H1 (cell line): ENCODE measurements at regions not wholly inside any gene's neighbourhood (a gene's known extent, or its start where the extent isn't known, plus 50 kb on each side); places are given as distances from the start of the nearest gene placed in this dataset.

Experiments
- CTCF ChIA-PET: fragments of 300-600 bp; sonication (Branson Sonifier 250); formaldehyde crosslinking; loops from one replicate; lab custom pipeline; 2021; ENCODE audit not compliant: partially characterized antibody; lab: Charles Lee
- POLR2A ChIA-PET: fragments of 300-600 bp; sonication (Branson Sonifier 250); formaldehyde crosslinking; loops from one replicate; lab custom pipeline; 2021; ENCODE audit warnings: inconsistent platforms; ENCODE audit not compliant: partially characterized antibody; lab: Charles Lee
- DNase-seq, 2 experiments: peaks; one replicate each; pipeline versions ENCODE4 v3.0.0 to v3.0.0-alpha.2; 2010 to 2022; ENCODE audit warnings: low spot score in 2 of 2, low read depth in 1 of 2, mixed read lengths in 1 of 2
- FAIRE-seq: peaks from 2 replicates; lab custom pipeline; 2011; peaks lifted over from hg19 to GRCh38; lab: Jason Lieb, UNC
- H2AFZ ChIP-seq: 2 replicates; pipeline ENCODE4 v1.8.1; 2012; ENCODE audit warnings: low read length, inconsistent platforms
- H2AK5ac ChIP-seq: 2 replicates; pipeline ENCODE4 v1.6.1; 2013; ENCODE audit warnings: low read depth, low read length
- H2BK120ac ChIP-seq: replicated peaks from 2 replicates; pipeline ENCODE3; 2013; ENCODE audit warnings: low read depth, low read length, inconsistent platforms
- H2BK12ac ChIP-seq: 2 replicates; pipeline ENCODE4 v1.6.1; 2013; ENCODE audit warnings: low read depth, low read length
- H2BK15ac ChIP-seq: 2 replicates; pipeline ENCODE4 v1.6.1; 2013; ENCODE audit warnings: low read length
- H2BK20ac ChIP-seq: 2 replicates; pipeline ENCODE4 v1.6.1; 2013; ENCODE audit warnings: low read length
- H2BK5ac ChIP-seq: 2 replicates; pipeline ENCODE4 v1.6.1; 2013; ENCODE audit warnings: low read depth, low read length
- H3K14ac ChIP-seq: 2 replicates; pipeline ENCODE4 v1.6.1; 2013; ENCODE audit warnings: inconsistent platforms; ENCODE audit not compliant: insufficient read length
- H3K18ac ChIP-seq: 2 replicates; pipeline ENCODE4 v1.6.1; 2013; ENCODE audit warnings: low read length; ENCODE audit errors: extremely low read depth
- H3K23ac ChIP-seq: 2 replicates; pipeline ENCODE4 v1.6.1; 2013; ENCODE audit warnings: inconsistent platforms; ENCODE audit not compliant: insufficient read length
- H3K23me2 ChIP-seq: 2 replicates; pipeline ENCODE4 v1.6.1; 2013; ENCODE audit warnings: low read depth, low read length
- H3K27ac ChIP-seq: 2 replicates; pipeline ENCODE4 v1.6.1; 2011; ENCODE audit warnings: low read depth, low read length, inconsistent platforms
- H3K27me3 ChIP-seq, 4 experiments: replicated peaks in 1 of 4; 1 replicate in 1 of 4; 2 replicates in 3 of 4; pipeline versions ENCODE4 v1.6.1 to v1.8.1; 2011 to 2013; ENCODE audit warnings: low read length in 3 of 4, mild to moderate bottlenecking in 3 of 4, inconsistent platforms in 2 of 4, mixed read lengths in 2 of 4, moderate library complexity in 1 of 4; ENCODE audit not compliant: control insufficient read depth in 3 of 4, insufficient read depth in 3 of 4; ENCODE audit errors: extremely low read depth in 1 of 4
- H3K36me3 ChIP-seq, 4 experiments: 2 replicates each; pipeline versions ENCODE4 v1.6.1 to v1.8.1; 2011 to 2013; ENCODE audit warnings: mild to moderate bottlenecking in 4 of 4, low read length in 3 of 4, moderate library complexity in 2 of 4, control low read depth in 1 of 4, inconsistent platforms in 1 of 4; ENCODE audit not compliant: insufficient read depth in 4 of 4, control insufficient read depth in 2 of 4
- H3K4ac ChIP-seq: replicated peaks from 2 replicates; pipeline ENCODE3; 2013; ENCODE audit warnings: low read length, low read depth, mixed read lengths, inconsistent platforms; ENCODE audit not compliant: insufficient read length
- H3K4me1 ChIP-seq, 4 experiments: replicated peaks in 1 of 4; 1 replicate in 1 of 4; 2 replicates in 3 of 4; pipeline versions ENCODE4 v1.6.1 to v1.8.1; 2011 to 2013; ENCODE audit warnings: low read length in 3 of 4, inconsistent platforms in 2 of 4, mixed read lengths in 1 of 4; ENCODE audit not compliant: insufficient read depth in 4 of 4, control insufficient read depth in 3 of 4
- H3K4me2 ChIP-seq, 2 experiments: 2 replicates each; pipeline versions ENCODE4 v1.6.1 to v1.8.1; 2011 to 2013; ENCODE audit warnings: low read depth in 2 of 2, low read length in 2 of 2, control low read depth in 1 of 2, inconsistent platforms in 1 of 2, mild to moderate bottlenecking in 1 of 2; ENCODE audit not compliant: insufficient read depth in 1 of 2
- H3K4me3 ChIP-seq, 4 experiments: fragments of 200-600, 300-600 bp in 1 of 4; sonication (generic), shearing (Covaris generic), sonication (Bioruptor Twin) in 1 of 4; 2 replicates each; pipeline versions ENCODE4 v1.5.1 to v1.8.1; 2011 to 2016; ENCODE audit warnings: low read length in 4 of 4, low read depth in 3 of 4, control low read depth in 2 of 4, inconsistent platforms in 2 of 4, mild to moderate bottlenecking in 2 of 4, mixed read lengths in 1 of 4, moderate library complexity in 1 of 4; ENCODE audit not compliant: insufficient read depth in 2 of 4; ENCODE audit errors: extremely low read depth in 1 of 4
- H3K56ac ChIP-seq: replicated peaks from 2 replicates; pipeline ENCODE3; 2013; ENCODE audit warnings: low read depth, mild to moderate bottlenecking, mixed read lengths, low read length, inconsistent platforms; ENCODE audit not compliant: insufficient read length
- H3K79me1 ChIP-seq: 2 replicates; pipeline ENCODE4 v1.6.1; 2013; ENCODE audit warnings: low read depth, low read length, control low read depth
- H3K79me2 ChIP-seq, 2 experiments: 2 replicates each; pipeline versions ENCODE4 v1.6.1 to v1.8.1; 2012 to 2013; ENCODE audit warnings: low read length in 2 of 2, mild to moderate bottlenecking in 2 of 2, inconsistent platforms in 1 of 2; ENCODE audit not compliant: insufficient read depth in 2 of 2, control insufficient read depth in 1 of 2
- H3K9ac ChIP-seq, 4 experiments: replicated peaks in 1 of 4; 1 replicate in 1 of 4; 2 replicates in 3 of 4; pipeline versions ENCODE4 v1.6.1 to v1.8.1; 2011 to 2013; ENCODE audit warnings: low read depth in 3 of 4, low read length in 3 of 4, control low read depth in 2 of 4, mild to moderate bottlenecking in 2 of 4, moderate library complexity in 2 of 4, inconsistent platforms in 1 of 4; ENCODE audit errors: extremely low read depth in 1 of 4
- H3K9me3 ChIP-seq, 2 experiments: 2 replicates each; pipeline versions ENCODE4 v1.6.1 to v1.8.1; 2012 to 2013; ENCODE audit warnings: mild to moderate bottlenecking in 2 of 2, moderate library complexity in 2 of 2, control low read depth in 1 of 2, inconsistent platforms in 1 of 2, low read depth in 1 of 2, low read length in 1 of 2, mixed read lengths in 1 of 2; ENCODE audit not compliant: insufficient read depth in 2 of 2
- H4K20me1 ChIP-seq, 2 experiments: replicated peaks in 1 of 2; 2 replicates each; pipeline versions ENCODE3 to v1.8.1; 2011 to 2013; ENCODE audit warnings: inconsistent platforms in 2 of 2, low read length in 2 of 2, mild to moderate bottlenecking in 1 of 2; ENCODE audit not compliant: insufficient read depth in 2 of 2, control insufficient read depth in 1 of 2
- H4K5ac ChIP-seq: 2 replicates; pipeline ENCODE4 v1.6.1; 2013; ENCODE audit warnings: low read length, low read depth, mixed read lengths, inconsistent platforms; ENCODE audit not compliant: insufficient read length
- H4K8ac ChIP-seq: 2 replicates; pipeline ENCODE4 v1.8.0; 2013; ENCODE audit warnings: mild to moderate bottlenecking, moderate library complexity, low read length, inconsistent platforms; ENCODE audit not compliant: insufficient read depth; ENCODE audit errors: extremely low read depth
- H4K91ac ChIP-seq: replicated peaks from 2 replicates; pipeline ENCODE3; 2013; ENCODE audit warnings: low read length, mixed read lengths, inconsistent platforms; ENCODE audit not compliant: insufficient read length
- BACH1 ChIP-seq: IDR thresholded peaks from 2 replicates; pipeline ENCODE4 v1.6.1; 2012; ENCODE audit warnings: low read length, improper control_type of control experiment
- CBX8 ChIP-seq: fragments of 300-800, 300-1000 bp; sonication (generic); IDR thresholded peaks from 2 replicates; pipeline ENCODE4 v1.7.1; 2016; ENCODE audit warnings: low read depth, low read length, borderline replicate concordance
- HDAC2 ChIP-seq, 2 experiments: fragments of 300-600 bp in 1 of 2; sonication (generic) in 1 of 2; IDR thresholded peaks; 2 replicates each; pipeline ENCODE4 v1.6.1; 2011 to 2012; ENCODE audit warnings: low read depth in 2 of 2, low read length in 2 of 2, mild to moderate bottlenecking in 2 of 2, moderate library complexity in 2 of 2, borderline replicate concordance in 1 of 2, inconsistent platforms in 1 of 2
- JUN ChIP-seq: IDR thresholded peaks from 2 replicates; pipeline ENCODE4 v1.6.1; 2011; ENCODE audit warnings: low read depth, mild to moderate bottlenecking, improper control_type of control experiment, low read length
- KDM4A ChIP-seq: IDR thresholded peaks from one replicate; pipeline ENCODE4 v1.7.1; 2012; ENCODE audit warnings: low read depth, mild to moderate bottlenecking, moderate library complexity, low read length, inconsistent platforms; ENCODE audit not compliant: severe bottlenecking
- POLR2A ChIP-seq, 2 experiments: IDR thresholded peaks; 1 replicate in 1 of 2; 2 replicates in 1 of 2; pipeline ENCODE4 v1.6.1; 2011; ENCODE audit warnings: low read depth in 2 of 2, low read length in 2 of 2, mild to moderate bottlenecking in 2 of 2; ENCODE audit errors: control extremely low read depth in 1 of 2
- RBBP5 ChIP-seq: IDR thresholded peaks from 2 replicates; pipeline ENCODE4 v1.7.1; 2012; ENCODE audit warnings: low read depth, mild to moderate bottlenecking, inconsistent platforms, low read length, moderate library complexity, borderline replicate concordance
- TCF12 ChIP-seq: IDR thresholded peaks from 2 replicates; pipeline ENCODE4 v1.6.1; 2011; ENCODE audit warnings: low read depth, mild to moderate bottlenecking, low read length
- ZNF274 ChIP-seq: IDR thresholded peaks from 2 replicates; pipeline ENCODE4 v1.7.0; 2012; ENCODE audit warnings: low read length, borderline replicate concordance; ENCODE audit errors: extremely low read depth
- WGBS, 2 experiments: shearing (Covaris generic) in 1 of 2; methylation state at CpG; one replicate each; pipeline versions ENCODE4 v1.1.6 to v1.1.7; 2013 to 2015; ENCODE audit warnings: low lambda C conversion rate in 2 of 2, mixed read lengths in 2 of 2, inconsistent platforms in 1 of 2, low coverage in 1 of 2, missing lambda C conversion rate in 1 of 2; ENCODE audit not compliant: insufficient replicate concordance in 2 of 2, insufficient coverage in 1 of 2, insufficient read length in 1 of 2; ENCODE audit errors: extremely low coverage in 1 of 2, missing lambda C conversion rate in 1 of 2; 5-methylcytosine and 5-hydroxymethylcytosine counted together

- no peak overlapping the region for H4K91ac ChIP-seq
- H3K4me3 ChIP-seq: no peak overlapping the region
- H3K18ac ChIP-seq: no peak overlapping the region
- no peak overlapping the region for H4K5ac ChIP-seq
- H2AFZ ChIP-seq: no peak overlapping the region
- H2BK120ac ChIP-seq: no peak overlapping the region
- TF ChIP-seq POLR2A (IDR thresholded peaks at IDR 0.05; ENCODE audit: control extremely low read depth in 1 of 2, low read depth in 2 of 2, low read length in 2 of 2): no peak
- TF ChIP-seq KDM4A: no peak
- no peak for TF ChIP-seq TCF12
- TF ChIP-seq RBBP5: no peak
- TF ChIP-seq HDAC2 (IDR thresholded peaks at IDR 0.05; ENCODE audit: borderline replicate concordance in 1 of 2, low read depth in 2 of 2, low read length in 2 of 2): no peak
- no peak for TF ChIP-seq BACH1
- no peak for TF ChIP-seq JUN
- no peak for TF ChIP-seq CBX8
- no peak for TF ChIP-seq ZNF274
- no peak overlapping the region for H2BK12ac ChIP-seq
- H3K4me2 ChIP-seq: peak overlapping the region in 1 of 2 experiments; percentile 24; a peak in 2 of 4 replicates
- H3K4me1 ChIP-seq: 0 out of 7 replicates have a peak, but pooled peaks cover 0 to 4% (median under 1%) of the 10 kb centered on the region in 4 experiments
- H3K56ac ChIP-seq: no peak overlapping the region
- DNase-seq: no peak
- H3K23me2 ChIP-seq: no peaks in the 10 kb centered on the region
- no peaks in the 10 kb centered on the region for H3K9me3 ChIP-seq
- H3K27ac ChIP-seq: no peak overlapping the region
- H3K4ac ChIP-seq: no peak overlapping the region
- ChIA-PET POLR2A (interaction anchor here (0.6 to 1.0 kb wide), 2 partner anchors 22 to 66 kb away, joined by 3 read pairs; no protein-coding TSS in a partner anchor), CTCF (interaction anchor here (2.2 kb wide), 1 partner anchor 37 kb away, joined by 12 read pairs; no protein-coding TSS in a partner anchor)
- no peaks in the 10 kb centered on the region for H3K36me3 ChIP-seq
- no peak overlapping the region for H4K8ac ChIP-seq
- no peaks in the 10 kb centered on the region for H3K79me1 ChIP-seq
- H4K20me1 ChIP-seq: no peaks in the 10 kb centered on the region
- no peaks in the 10 kb centered on the region for H3K79me2 ChIP-seq
- H2BK5ac ChIP-seq: no peak overlapping the region
- no peak overlapping the region for H2BK15ac ChIP-seq
- H2BK20ac ChIP-seq: no peak overlapping the region
- FAIRE-seq: peak; percentile 42
- H3K23ac ChIP-seq: no peak overlapping the region
- H3K9ac ChIP-seq: no peak overlapping the region
- no peaks in the 10 kb centered on the region for H3K27me3 ChIP-seq
- WGBS, 2 experiments: 82% methylated on average over 1 of the region's 1 CpG; no CpG with 5 or more reads in 1 of the 2 experiments
- H3K14ac ChIP-seq: no peak overlapping the region
- H2AK5ac ChIP-seq: no peak overlapping the region
Measured at GRCh38 chrX:100484971-100485370, 74.9 kb upstream of the PCDH19 start.
